NB4 (cell line): ENCODE measurements at regions not wholly inside any gene's neighbourhood (a gene's known extent, or its start where the extent isn't known, plus 50 kb on each side); places are given as distances from the start of the nearest gene placed in this dataset.
A peak's percentile ranks its signal among the peaks of the same experiment; 100 is the strongest.

Experiments used
- DNase-seq: peaks from one replicate; pipeline ENCODE4 v3.0.0; 2010; ENCODE audit warnings: low read depth
- H3K4me3 ChIP-seq: one replicate; pipeline ENCODE4 v1.5.1; 2011; ENCODE audit warnings: mild to moderate bottlenecking, low read depth, low read length, moderate library complexity
- CTCF ChIP-seq: IDR thresholded peaks from one replicate; pipeline ENCODE4 v1.5.1; 2012; ENCODE audit warnings: low read depth, low read length
- MAX ChIP-seq: IDR thresholded peaks from 2 replicates; pipeline ENCODE4 v1.6.1; 2011; ENCODE audit warnings: low read depth, low read length
- MYC ChIP-seq: IDR thresholded peaks from 2 replicates; pipeline ENCODE4 v1.6.1; 2011; ENCODE audit warnings: low read depth, low read length
- POLR2A ChIP-seq: IDR thresholded peaks from 2 replicates; pipeline ENCODE4 v1.6.1; 2011; ENCODE audit warnings: mild to moderate bottlenecking; ENCODE audit not compliant: insufficient read length; ENCODE audit errors: extremely low read depth

GRCh38 chr3:40620151-40620550 lies 95.4 kb downstream of the ZNF621 start:
- H3K4me3 ChIP-seq = no peak overlapping the region
- TF ChIP-seq MAX = no peak
- TF ChIP-seq MYC = no peak
- no peak for TF ChIP-seq CTCF
- no peak for TF ChIP-seq POLR2A
- DNase-seq = no peak

- TF ChIP-seq MAX (no peak), CTCF (no peak), POLR2A (no peak), MYC (no peak)
- no peak for DNase-seq
- no peak overlapping the region for H3K4me3 ChIP-seq
These were observed 96.5 kb downstream of the ZNF621 start for GRCh38 chr3:40621252-40621651.

- H3K4me3 ChIP-seq = no peak overlapping the region
- DNase-seq = peak; percentile 95
- peak; percentile 50 for TF ChIP-seq MAX
- no peak for TF ChIP-seq POLR2A
These were observed 98.8 kb downstream of the ZNF621 start for GRCh38 chr3:40623567-40623966.

GRCh38 chr3:40624189-40624769 lies 99.5 kb downstream of the ZNF621 start:
- H3K4me3 ChIP-seq = no peak overlapping the region
- TF ChIP-seq MYC (no peak), CTCF (no peak), POLR2A (no peak), MAX (no peak)
- peak; percentile 11 for DNase-seq

- TF ChIP-seq MAX (no peak), POLR2A (no peak), MYC (no peak), CTCF (no peak)
- no peak for DNase-seq
- H3K4me3 ChIP-seq = no peak overlapping the region
These were observed 102.3 kb downstream of the ZNF621 start for GRCh38 chr3:40627095-40627494.

- no peak overlapping the region for H3K4me3 ChIP-seq
- DNase-seq = no peak
- TF ChIP-seq POLR2A (no peak), CTCF (no peak)
These were observed 104.2 kb downstream of the ZNF621 start for GRCh38 chr3:40628984-40629383.
